ENCODE measurements at regions not wholly inside any gene's neighbourhood (a gene's known extent, or its start where the extent isn't known, plus 50 kb on each side); places are given as distances from the start of the nearest gene placed in this dataset.

GRCh38 chr10:113498997-113499396 is 53.9 kb upstream of the HABP2 start:
- TF ChIP-seq POLR2A (IDR thresholded peaks at IDR 0.05) (no peak), CTCF (IDR thresholded peaks at IDR 0.05) (no peak), EP300 (IDR thresholded peaks at IDR 0.05) (no peak)

Data from tibial nerve (tissue), 4 donors.